Transverse colon (tissue), 4 donors: ENCODE measurements at regions not wholly inside any gene's neighbourhood (a gene's known extent, or its start where the extent isn't known, plus 50 kb on each side); places are given as distances from the start of the nearest gene placed in this dataset.
"Not testable (repeated sequence)": the region's sequence is repeated elsewhere in the genome, so short reads cannot be mapped to it uniquely, and the experiment has no call there.

Source experiments
- DNase-seq: peaks from one replicate; pipeline ENCODE4 v3.0.0-alpha.2; 2019
- H3K27ac ChIP-seq, 4 donors: fragments of 200-600 bp; sonication (generic); 2 replicates each; pipeline ENCODE4 v1.5.1; 2016 to 2018; ENCODE audit warnings: inconsistent platforms in 4 of 4
- H3K27me3 ChIP-seq: fragments of 200-600 bp; sonication (generic); 2 replicates; pipeline ENCODE4 v1.5.1; 2017; ENCODE audit warnings: inconsistent platforms
- H3K36me3 ChIP-seq, 4 donors: fragments of 200-600 bp; sonication (generic); 2 replicates each; pipeline ENCODE4 v1.5.1; 2017 to 2019; ENCODE audit warnings: inconsistent platforms in 4 of 4
- H3K4me1 ChIP-seq, 4 donors: fragments of 200-600 bp; sonication (generic); 2 replicates each; pipeline ENCODE4 v1.5.1; 2017 to 2020; ENCODE audit warnings: inconsistent platforms in 4 of 4
- H3K4me3 ChIP-seq, 4 donors: fragments of 200-600 bp; sonication (generic); 1 replicate in 1 of 4; 2 replicates in 3 of 4; pipeline versions ENCODE4 v1.5.1 to v1.6.1; 2017 to 2019; ENCODE audit warnings: inconsistent platforms in 4 of 4
- H3K9me3 ChIP-seq, 2 donors: fragments of 200-600 bp; sonication (generic); 2 replicates each; pipeline ENCODE4 v1.5.1; 2017 to 2019; ENCODE audit warnings: inconsistent platforms in 2 of 2
- EP300 ChIP-seq: sonication (generic); formaldehyde crosslinking; IDR thresholded peaks from one replicate; pipeline ENCODE4 v1.6.1; 2017; ENCODE audit warnings: antibody characterized with exemption, low read depth
- POLR2A ChIP-seq: fragments of 450-650 bp; IDR thresholded peaks from one replicate; pipeline ENCODE4 v1.6.1; 2016; ENCODE audit warnings: antibody characterized with exemption, mild to moderate bottlenecking, moderate library complexity
- POLR2AphosphoS5 ChIP-seq, 3 donors: sonication (generic); formaldehyde crosslinking; IDR thresholded peaks; one replicate each; pipeline ENCODE4 v1.6.1; 2016; ENCODE audit warnings: antibody characterized with exemption in 3 of 3
- whole genome bisulfite sequencing, 2 donors: methylation state at CpG; one replicate each; pipeline ENCODE4 v1.1.5; 2018; ENCODE audit warnings: low coverage in 1 of 2; 5-methylcytosine and 5-hydroxymethylcytosine counted together
- in situ Hi-C, 4 donors: fragments of 200-750 bp; cut with MboI; loops; one replicate each; pipeline versions ENCODE4 v1.15.0 to v1.15.1; 2017; ENCODE audit warnings: low sequenced_read_pairs in 3 of 4, low pct_ligation_motif_present in 1 of 4, low pct_unique_long_range_greater_than_20kb in 1 of 4
- intact Hi-C: fragments of 100-400 bp; cut with DNase I; formaldehyde crosslinking; loops from one replicate; pipeline ENCODE4 v1.15.1; 2023; ENCODE audit warnings: low total_unique reads
- TF ChIP-seq, protein P1 (sequence below), 5 experiments: fragments of 200-600 bp in 3 of 5; fragments of 450-650 bp in 2 of 5; sonication (generic) in 3 of 5; IDR thresholded peaks; 1 replicate in 2 of 5; 2 replicates in 3 of 5; pipeline ENCODE4 v1.5.1; 2016 to 2017; ENCODE audit warnings: antibody characterized with exemption in 5 of 5, inconsistent platforms in 3 of 5, mild to moderate bottlenecking in 2 of 5, moderate library complexity in 1 of 5

DNA sequence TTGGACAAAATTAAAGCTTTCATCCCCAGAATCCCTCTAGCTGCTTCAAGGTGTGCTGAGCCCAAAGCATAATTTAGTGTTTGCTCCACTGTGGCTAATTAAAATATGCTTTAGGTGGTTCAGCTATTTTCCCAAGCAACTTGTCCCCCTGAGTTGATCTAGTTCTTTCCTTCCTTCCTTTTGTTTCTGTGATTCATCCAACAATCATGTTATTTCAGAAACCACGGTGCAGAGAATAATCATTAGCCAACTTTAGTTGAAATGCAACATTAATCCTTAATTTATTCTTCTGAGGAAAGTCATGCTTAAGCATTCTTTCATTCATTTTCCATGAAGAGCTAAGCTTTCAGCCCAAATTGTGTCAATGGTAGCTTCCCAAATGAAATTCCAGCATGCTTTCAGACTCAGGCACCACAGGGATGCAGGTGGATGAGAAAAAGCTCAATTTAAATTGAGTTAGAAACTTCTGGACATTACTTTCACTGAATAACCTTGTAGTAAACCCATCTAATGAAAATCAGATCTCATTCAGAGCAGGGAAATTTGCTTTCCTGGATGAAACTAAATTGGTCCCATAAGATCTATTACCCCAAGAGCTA is 209.0 kb upstream of the NT5E start:
- intact Hi-C loops: no loop called here
- no peak overlapping the region for H3K27ac ChIP-seq
- H3K4me1 ChIP-seq: no peaks in the 10 kb centered on the region
- no peaks in the 10 kb centered on the region for H3K9me3 ChIP-seq
- no peak overlapping the region for H3K4me3 ChIP-seq
- no peaks in the 10 kb centered on the region for H3K27me3 ChIP-seq
- no peak for DNase-seq
- TF ChIP-seq POLR2A (no peak), EP300 (no peak), POLR2AphosphoS5 (IDR thresholded peaks at IDR 0.05) (no peak)
- TF ChIP-seq, protein P1, sequence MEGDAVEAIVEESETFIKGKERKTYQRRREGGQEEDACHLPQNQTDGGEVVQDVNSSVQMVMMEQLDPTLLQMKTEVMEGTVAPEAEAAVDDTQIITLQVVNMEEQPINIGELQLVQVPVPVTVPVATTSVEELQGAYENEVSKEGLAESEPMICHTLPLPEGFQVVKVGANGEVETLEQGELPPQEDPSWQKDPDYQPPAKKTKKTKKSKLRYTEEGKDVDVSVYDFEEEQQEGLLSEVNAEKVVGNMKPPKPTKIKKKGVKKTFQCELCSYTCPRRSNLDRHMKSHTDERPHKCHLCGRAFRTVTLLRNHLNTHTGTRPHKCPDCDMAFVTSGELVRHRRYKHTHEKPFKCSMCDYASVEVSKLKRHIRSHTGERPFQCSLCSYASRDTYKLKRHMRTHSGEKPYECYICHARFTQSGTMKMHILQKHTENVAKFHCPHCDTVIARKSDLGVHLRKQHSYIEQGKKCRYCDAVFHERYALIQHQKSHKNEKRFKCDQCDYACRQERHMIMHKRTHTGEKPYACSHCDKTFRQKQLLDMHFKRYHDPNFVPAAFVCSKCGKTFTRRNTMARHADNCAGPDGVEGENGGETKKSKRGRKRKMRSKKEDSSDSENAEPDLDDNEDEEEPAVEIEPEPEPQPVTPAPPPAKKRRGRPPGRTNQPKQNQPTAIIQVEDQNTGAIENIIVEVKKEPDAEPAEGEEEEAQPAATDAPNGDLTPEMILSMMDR (IDR thresholded peaks at IDR 0.05): no peak
- H3K36me3 ChIP-seq: no peaks in the 10 kb centered on the region
- WGBS, 2 donors: 45 to 50% methylated on average over 1 of the region's 1 CpG
- in situ Hi-C loops: no loop called here

DNA sequence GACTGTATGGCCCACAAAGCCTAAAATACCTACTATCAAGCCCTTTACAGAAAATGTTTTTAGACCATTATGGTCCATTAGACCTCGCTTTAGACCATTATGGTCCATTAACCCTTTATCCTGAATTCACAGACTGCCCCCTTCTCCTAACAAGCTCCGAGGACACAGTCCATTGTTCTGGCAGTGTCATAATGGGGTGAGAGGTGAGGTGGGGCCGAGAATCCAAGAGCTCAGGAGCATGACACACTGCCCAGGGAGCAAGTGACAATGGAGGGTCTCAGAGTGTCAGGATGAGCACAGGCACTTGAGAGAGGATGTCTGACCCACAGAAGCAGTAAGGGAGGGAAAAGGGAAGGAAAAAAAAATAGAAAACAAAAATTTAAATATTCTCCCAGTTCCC is 212.4 kb upstream of the NT5E start:
- no peaks in the 10 kb centered on the region for H3K9me3 ChIP-seq
- TF ChIP-seq POLR2AphosphoS5 (IDR thresholded peaks at IDR 0.05) (no peak), EP300 (no peak), POLR2A (no peak)
- TF ChIP-seq, protein P1 (IDR thresholded peaks at IDR 0.05): no peak
- no peak for DNase-seq
- H3K27ac ChIP-seq: no peak overlapping the region
- no peaks in the 10 kb centered on the region for H3K4me1 ChIP-seq
- H3K36me3 ChIP-seq: no peaks in the 10 kb centered on the region
- WGBS, 2 donors: 42 to 46% methylated on average over 3 of the region's 3 CpGs
- in situ Hi-C loops: no loop called here
- no peaks in the 10 kb centered on the region for H3K27me3 ChIP-seq
- H3K4me3 ChIP-seq: no peak overlapping the region
- intact Hi-C loops: no loop called here

DNA sequence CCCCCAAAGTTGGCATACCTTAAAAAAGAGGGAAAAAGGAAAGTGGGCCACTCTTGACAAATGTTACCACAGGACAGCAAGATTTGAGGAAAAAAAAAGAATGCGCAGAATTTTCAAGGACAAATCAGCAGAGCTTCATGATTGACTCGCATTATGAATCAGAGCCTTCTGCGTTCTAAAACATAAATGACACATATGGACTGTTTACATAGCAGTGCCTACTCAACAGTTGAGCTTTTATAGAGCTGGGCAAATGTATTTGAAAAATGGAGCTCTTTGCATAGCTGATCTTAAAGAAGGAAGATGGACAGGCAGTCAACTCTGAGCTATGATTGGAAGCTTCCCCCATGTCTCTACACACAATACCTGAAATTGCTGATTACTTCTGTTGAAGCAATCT is 213.2 kb upstream of the NT5E start:
- Histone ChIP-seq H3K9me3 (no peaks in the 10 kb centered on the region), H3K36me3 (no peaks in the 10 kb centered on the region), H3K4me3 (no peak overlapping the region), H3K27me3 (no peaks in the 10 kb centered on the region), H3K4me1 (no peaks in the 10 kb centered on the region), H3K27ac (no peak overlapping the region)
- no peak for DNase-seq
- in situ Hi-C loops: no loop called here
- intact Hi-C loops: no loop called here
- no peak for TF ChIP-seq POLR2AphosphoS5 (IDR thresholded peaks at IDR 0.05)
- TF ChIP-seq, protein P1 (IDR thresholded peaks at IDR 0.05): no peak
- no peak for TF ChIP-seq EP300
- TF ChIP-seq POLR2A: no peak
- 62 to 67% methylated on average over 3 of the region's 3 CpGs for WGBS, 2 donors

DNA sequence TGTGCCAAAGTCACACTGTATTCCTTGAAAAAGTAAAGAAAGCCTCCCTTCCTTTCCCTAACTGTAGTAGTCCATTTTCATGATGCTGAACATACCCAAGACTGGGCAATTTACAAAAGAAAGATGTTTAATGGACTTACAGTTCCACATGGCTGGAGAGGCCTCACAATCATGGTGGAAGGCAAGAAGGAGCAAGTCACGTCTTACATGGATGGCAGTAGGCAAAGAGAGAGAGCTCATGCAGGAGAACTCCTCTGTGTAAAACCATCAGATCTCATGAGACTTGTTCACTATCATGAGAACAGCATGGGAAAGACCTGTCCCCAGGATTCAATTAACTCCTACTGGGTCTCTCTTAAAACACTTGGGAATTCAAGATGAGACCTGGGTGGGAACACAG is 222.5 kb upstream of the NT5E start:
- intact Hi-C loops, DNase-seq, H3K27me3 ChIP-seq, H3K4me3 ChIP-seq, H3K27ac ChIP-seq, H3K36me3 ChIP-seq, H3K4me1 ChIP-seq, in situ Hi-C loops, H3K9me3 ChIP-seq: not testable (repeated sequence)
- 65 to 80% methylated on average over 1 of the region's 1 CpG for WGBS, 2 donors

DNA sequence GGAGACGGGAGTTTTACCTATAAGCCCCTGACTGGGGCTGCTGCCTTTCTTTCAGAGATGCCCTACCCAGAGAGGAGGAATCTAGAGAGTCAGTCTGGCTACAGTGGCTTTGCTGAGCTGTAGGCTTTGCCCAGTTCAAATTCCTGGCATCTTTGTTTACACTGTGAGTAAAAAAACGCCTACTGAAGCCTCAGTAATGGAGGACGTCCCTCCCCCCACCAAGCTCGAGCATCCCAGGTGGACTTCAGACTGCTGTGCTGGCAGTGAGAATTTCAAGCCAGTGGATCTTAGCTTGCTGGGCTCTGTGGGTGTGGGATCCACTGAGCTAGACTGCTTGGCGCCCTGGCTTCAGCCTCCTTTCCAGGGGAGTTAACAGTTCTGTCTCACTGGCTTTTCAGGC is 237.1 kb upstream of the NT5E start:
- H3K27ac ChIP-seq, H3K36me3 ChIP-seq, H3K4me3 ChIP-seq, in situ Hi-C loops, H3K9me3 ChIP-seq, H3K27me3 ChIP-seq, DNase-seq, intact Hi-C loops, H3K4me1 ChIP-seq: not testable (repeated sequence)
- WGBS, 2 donors: 24% methylated on average over 5 of the region's 5 CpGs; no CpG with 5 or more reads in 1 of the 2 donors
